Spleen (tissue), 7 donors: ENCODE measurements at regions not wholly inside any gene's neighbourhood (a gene's known extent, or its start where the extent isn't known, plus 50 kb on each side); places are given as distances from the start of the nearest gene placed in this dataset.

Experiments used
- CTCF ChIP-seq, 11 experiments: fragments of 200-600 bp in 7 of 11; fragments of 450-650 bp in 4 of 11; sonication (generic) in 4 of 11; IDR thresholded peaks in 8 of 11; conservative IDR thresholded peaks in 3 of 11; 1 replicate in 7 of 11; 2 replicates in 4 of 11; pipeline versions ENCODE4 v1.4.0 to v1.8.0; 2016 to 2021; ENCODE audit warnings: antibody characterized with exemption in 11 of 11, inconsistent platforms in 4 of 11, mild to moderate bottlenecking in 1 of 11
- POLR2A ChIP-seq, 3 donors: fragments of 450-650 bp; IDR thresholded peaks; one replicate each; pipeline ENCODE4 v1.5.1; 2017; ENCODE audit warnings: antibody characterized with exemption in 3 of 3, mild to moderate bottlenecking in 1 of 3
- donor health status: DM: no; HTN: no; CAD: no; lungs with moderate emphysema.
- donor health status: DM: no; HTN: no; CAD: no.
- donor health status: DM: no; HTN: no; CAD: no.

- TF ChIP-seq CTCF (IDR thresholded peaks at IDR 0.05 in 8 of 11, conservative IDR thresholded peaks at IDR 0.05 in 3 of 11) = no peak
- TF ChIP-seq POLR2A (IDR thresholded peaks at IDR 0.05) = no peak
Observed at GRCh38 chr10:42976351-42977031, 100.4 kb upstream of the RET start.
